Esophagus mucosa (tissue), 1 donor: ENCODE measurements at regions not wholly inside any gene's neighbourhood (a gene's known extent, or its start where the extent isn't known, plus 50 kb on each side); places are given as distances from the start of the nearest gene placed in this dataset.
"Not testable (repeated sequence)": the region's sequence is repeated elsewhere in the genome, so short reads cannot be mapped to it uniquely, and the experiment has no call there.

ENCODE experiments used
- ATAC-seq: fragments of 200-7000 bp; cut with Tn5 transposase; one replicate; pipeline ENCODE4 v1.9.1; 2020
- donor health status: DM: yes; HTN: yes; CAD: no.

DNA sequence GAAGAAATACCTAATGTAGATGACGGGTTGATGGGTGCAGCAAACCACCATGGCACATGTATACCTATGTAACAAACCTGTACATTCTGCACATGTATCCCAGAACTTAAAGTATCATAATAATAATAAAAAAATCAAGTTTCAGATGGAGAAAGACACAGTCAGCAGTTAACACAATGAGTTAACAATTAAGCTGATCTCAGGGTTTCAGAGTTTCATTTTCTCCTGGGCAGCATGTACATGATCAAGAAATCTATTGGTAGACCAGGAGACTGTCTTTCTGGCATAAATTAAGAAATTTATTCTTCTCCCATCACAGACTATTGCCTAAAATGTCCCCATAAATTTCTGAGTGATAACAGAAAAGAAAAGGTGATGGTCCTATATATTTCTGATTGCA, 155.3 kb downstream of the RAD51AP2 start:
- no peak for ATAC-seq

DNA sequence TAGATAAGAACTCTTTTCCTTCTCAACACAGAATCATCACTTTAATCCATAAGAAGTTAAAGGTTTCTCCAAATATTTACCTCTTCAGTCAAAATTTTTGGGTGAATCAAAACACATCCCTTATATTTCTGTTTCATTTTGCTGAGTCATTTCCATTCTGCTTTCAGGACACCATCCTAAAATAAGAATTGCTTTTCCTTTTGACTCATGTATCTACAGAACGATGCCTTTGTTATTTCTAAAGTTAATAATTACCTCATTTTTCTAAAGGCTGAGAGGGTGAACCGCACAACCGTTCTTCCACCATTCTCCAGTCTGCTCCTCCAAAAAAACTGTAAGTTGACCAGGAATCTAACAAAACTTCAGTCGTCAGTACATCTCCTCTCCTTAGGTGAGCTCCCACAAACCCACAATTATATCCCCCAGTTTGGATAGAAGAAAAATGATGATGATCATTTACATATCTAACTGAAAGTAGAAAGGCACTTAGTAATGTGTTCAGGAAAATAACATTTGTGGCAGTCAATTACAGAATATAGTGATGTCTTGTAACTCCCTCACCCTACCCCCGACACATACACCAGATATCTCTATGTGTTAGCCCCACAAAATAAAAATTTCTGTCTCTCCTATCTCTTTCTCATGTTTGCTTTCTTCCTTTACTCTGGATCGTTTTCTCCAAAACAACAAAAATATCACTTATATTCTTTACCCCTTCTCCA, 162.5 kb downstream of the RAD51AP2 start:
- no peak for ATAC-seq

DNA sequence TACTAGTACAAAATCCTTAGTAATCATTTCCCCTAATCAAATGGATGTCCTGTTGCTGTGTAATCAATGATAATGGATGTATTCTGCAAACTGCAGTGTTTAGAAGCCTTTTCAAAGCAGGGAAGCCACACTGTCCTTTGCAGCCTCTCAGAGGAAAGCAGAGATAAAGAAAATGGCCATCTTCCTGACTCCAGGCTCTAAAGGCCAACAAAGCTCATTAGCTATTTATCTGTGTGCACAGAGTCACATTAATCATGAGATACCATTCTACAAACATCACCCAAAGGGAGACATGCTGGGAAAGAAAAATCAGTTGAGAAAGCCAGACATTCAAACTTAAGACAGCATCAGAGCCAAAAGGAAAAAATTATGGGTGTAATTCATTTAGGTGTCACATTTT, 165.0 kb downstream of the RAD51AP2 start:
- ATAC-seq: no peak

DNA sequence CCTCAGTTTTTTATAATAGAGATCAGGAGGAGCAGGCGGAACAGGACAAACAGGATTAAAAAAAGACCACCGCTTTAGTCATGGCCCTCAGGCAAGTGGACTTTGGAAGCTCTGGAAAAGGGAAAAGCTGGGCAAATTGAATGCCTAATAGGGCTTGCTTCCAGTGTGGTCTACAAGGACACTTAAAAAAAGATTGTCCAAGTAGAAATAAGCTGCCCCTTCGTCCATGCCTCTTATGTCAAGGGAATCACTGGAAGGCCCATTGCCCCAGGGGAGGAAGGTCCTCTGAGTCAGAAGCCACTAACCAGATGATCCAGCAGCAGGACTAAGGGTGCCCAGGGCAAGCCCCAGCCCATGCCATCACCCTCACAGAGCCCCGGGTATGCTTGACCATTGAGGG, 175.5 kb downstream of the RAD51AP2 start:
- ATAC-seq: not testable (repeated sequence)

DNA sequence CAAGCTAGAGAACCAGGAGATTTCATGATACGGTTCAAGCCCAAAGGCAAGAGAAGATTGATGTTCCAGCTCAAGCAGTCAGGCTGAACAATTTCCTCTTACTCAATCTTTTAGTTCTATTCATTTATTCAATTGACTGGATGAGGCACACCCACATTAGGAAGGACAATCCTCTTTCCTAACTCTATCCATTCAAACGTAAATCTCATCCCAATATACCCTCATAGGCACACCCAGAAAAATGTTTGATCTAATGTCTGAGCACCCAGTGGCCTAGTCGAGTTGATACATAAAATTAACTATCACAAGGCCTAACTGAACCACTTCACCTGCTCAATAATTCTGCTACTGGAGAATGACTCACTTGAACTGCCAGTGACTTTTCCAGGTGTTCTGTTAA, 180.7 kb downstream of the RAD51AP2 start:
- peak; percentile 97 for ATAC-seq

DNA sequence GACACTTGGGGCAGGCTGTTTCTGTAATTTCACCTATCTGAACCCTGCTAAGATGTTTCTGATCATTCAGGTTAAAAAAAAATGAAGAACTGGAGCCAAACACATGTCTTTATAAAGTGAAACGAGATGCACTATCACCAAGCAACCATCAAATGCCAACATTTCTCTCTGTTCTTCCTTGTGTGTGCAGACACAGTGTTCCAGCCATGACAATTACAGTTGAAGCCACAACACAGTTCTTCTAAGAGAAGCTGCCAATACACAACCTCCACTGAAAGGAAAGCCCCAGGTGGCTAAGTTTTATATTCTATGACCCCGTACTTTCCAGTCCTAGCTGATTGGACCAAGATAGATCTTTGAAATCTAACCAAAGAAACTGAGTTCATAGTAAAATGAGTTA, 181.8 kb downstream of the RAD51AP2 start:
- ATAC-seq: no peak

DNA sequence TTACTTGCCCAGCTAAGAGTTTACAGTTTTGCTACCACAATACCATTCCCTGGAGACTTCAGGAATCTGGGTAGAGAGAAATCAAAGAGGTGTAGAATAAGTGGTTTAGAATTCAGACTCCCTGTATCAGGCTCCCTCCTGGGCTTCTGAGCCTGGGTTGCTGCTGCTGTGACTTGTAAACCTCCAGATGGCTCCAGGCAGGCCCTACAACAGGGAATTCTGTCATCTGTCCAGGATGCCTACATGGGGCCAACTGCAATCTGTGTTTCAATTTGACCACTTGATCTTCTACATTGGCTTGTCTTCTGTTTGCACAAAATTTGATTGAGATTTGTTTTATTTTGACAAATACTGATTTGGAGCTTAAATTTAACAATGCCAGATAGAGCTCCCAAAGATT, 183.9 kb downstream of the RAD51AP2 start:
- ATAC-seq: no peak

DNA sequence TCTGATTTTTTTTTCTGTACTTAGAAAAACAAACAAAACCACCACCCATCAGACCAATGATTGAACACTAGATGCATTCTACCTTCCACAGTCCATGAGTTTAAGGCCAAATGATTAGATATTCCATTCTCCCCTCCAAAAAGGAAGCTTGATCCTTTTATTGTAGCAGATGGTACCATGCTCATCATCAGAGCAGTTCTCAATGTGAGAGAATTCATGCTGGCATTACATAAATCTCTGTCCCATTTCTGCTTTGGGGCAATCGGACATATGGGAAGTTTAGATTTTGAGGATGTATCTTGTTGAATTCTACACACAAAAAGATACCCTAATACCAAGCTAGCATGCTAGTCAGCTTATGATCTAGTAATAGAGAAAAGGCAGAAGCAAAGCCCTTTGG, 186.6 kb downstream of the RAD51AP2 start:
- no peak for ATAC-seq

DNA sequence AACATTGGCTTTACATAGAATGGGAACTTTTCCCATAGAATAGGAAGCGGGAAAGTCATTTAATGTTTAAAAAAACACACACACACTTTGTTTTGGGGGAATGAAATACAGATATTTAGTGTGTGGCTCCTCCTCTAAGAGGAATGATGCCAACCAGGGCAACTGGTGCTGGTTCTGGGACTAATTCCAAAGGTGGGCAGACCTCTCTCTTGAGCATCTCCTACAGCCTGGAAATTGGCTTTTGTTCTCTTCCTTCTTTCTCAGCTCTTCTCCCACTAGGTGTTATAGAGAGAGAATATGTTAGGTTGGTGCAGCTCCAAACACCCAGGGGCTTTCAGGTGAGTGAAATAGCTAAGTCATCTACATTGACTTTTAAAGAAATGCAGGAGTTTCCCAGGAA, 190.1 kb downstream of the RAD51AP2 start:
- no peak for ATAC-seq

DNA sequence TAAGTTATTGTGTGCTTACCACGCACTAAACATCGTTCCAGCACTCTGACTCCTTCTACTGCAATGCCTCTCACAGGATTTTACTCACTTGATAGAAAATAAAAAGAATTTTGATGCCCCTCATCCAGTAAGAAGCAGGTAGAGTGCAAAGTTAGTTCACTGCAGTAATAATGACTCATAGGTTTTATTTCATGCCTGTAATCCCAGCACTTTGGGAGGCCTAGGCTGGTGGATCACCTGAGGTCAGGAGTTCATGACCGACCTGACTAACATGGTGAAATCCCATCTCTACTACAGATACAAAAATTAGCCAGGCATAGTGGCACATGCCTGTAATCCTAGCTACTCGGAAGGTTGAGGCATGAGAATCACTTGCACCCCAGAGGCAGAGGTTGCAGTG, 190.6 kb downstream of the RAD51AP2 start:
- peak; percentile 88 for ATAC-seq

DNA sequence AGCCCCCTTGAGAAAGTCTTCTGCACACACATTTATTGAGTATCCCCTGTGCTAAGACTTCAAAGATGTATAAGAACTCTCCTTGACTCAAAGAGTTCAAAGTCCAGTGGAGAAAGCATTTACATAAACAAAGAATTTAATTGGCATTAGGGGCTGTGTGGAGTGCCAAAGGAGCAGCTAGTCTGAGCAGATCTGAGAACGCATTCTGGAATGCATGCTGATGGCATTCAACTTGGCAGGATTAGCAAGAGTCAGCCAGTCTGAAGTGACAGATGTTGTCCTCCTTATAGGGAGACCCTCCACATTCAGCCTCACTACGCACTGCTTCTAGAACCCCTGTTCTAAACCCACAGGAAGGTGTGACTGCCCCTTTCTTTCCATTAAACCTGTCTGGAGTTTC, 191.5 kb downstream of the RAD51AP2 start:
- ATAC-seq: no peak

DNA sequence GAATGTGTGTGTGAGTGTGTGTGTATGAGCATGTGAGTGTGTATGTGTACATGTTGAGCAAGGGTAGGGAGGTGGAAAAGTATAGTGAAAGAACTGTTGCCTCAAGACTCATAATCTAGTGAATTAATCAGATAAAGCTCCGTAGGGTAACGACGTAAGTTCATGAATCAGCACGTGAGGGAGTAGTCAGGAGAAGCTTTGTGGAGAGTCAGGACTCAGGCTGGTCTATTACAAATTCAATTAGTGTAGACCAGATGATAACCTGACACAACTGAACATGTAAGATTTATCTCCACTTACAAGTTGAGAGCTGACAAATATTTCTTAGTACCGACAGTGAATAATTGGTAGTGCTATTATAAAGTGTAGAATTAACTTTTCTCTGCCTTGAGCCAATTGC, 194.5 kb downstream of the RAD51AP2 start:
- ATAC-seq: no peak

DNA sequence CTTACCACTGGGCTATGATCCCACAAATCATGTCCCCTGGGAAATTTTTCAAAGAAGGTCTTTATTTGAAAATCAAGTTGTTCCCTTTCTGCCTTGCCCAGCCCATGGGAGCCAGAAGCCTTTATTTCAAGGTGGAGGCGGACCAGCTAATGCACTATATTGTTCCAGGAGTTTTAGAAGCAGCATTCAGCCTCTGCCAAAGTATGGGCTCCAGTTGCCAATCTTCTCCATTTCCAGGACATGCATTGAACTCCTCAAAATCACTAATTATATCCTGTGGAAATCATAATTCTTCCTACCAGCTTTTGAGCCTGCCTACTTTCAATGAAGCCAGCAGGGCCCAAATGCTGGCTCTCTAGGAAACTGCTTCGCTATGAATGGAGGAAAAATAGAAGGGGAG, 195.8 kb downstream of the RAD51AP2 start:
- no peak for ATAC-seq

DNA sequence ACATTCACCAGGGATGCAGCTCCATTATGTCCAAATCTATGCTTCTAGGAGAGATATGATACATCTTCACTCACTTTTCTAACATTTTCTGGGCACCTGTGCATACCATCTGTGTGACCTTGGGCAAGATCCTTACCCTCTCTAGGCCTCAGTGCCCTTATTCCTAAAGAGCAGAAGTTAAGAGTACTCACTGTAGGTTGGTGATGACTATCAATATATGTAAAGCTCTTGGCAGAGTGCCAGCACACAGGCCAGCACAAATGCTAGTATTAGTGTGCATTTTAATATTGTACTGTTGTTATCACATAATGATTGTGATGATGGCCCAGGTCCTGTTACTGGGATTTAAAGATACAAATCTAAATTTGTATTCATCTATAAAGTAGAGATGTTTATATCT, 199.2 kb downstream of the RAD51AP2 start:
- no peak for ATAC-seq

DNA sequence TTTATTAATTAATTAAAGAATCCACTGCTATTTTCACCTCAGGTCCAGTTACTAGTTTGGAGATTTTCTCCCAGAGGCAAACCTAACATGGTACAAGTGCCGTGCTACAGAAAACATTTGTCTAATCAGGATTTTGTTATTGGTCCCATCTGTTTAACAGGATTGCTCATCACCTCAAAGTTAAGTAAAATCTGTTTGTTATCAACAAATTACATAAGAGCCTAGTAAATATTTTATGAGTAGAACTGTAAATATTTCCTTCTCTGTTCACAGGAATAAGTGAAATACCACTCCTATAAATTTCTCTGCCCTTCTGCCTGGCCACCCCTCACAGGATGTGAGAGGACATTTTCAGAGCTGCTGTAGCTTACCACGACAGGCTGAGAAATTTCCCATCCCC, 200.2 kb downstream of the RAD51AP2 start:
- ATAC-seq: no peak

DNA sequence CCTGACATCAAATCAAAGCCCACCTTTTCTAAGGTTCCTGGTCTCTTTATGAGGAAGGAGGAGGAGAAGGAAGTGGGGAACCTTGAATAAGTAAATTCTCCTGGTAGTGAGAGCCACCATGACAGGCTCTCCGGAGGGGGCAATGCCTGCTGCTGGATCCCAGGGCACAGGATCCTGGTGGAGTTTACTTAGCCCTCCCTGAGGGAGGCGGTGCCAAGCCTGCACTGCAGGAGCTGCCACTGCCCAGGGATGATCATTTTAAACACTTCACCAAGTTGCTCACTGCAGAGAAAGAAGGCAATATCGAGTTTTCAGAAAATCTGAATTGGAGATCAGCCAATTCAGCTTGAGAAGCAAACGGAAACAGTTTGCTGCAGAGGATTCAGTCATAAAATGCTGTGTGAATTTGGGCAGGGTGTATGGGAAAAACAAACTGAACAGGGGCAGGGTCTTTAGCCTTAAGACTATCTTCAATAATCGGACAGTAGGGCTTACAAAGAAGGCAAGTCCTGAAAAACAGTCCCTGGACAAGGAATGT, 200.7 kb downstream of the RAD51AP2 start:
- ATAC-seq: no peak

DNA sequence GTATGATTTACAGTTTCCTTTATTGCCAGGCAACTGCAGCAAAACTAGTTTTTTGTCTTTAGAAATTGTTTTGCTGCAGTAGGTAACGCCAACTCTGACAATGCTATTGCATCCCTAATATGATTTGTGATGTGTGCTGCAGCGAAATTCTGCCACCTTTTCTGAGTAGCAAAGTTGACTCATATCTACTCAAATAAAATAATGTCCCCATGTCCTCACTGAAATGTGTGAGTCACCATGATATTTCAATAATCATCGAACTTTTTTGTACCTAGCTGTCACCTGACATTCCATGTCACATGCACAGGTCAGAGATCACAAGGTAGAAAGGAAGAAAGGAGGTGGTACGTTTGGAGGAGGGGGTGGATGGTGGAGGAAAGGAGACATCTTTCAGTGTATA, 205.0 kb downstream of the RAD51AP2 start:
- ATAC-seq: no peak

DNA sequence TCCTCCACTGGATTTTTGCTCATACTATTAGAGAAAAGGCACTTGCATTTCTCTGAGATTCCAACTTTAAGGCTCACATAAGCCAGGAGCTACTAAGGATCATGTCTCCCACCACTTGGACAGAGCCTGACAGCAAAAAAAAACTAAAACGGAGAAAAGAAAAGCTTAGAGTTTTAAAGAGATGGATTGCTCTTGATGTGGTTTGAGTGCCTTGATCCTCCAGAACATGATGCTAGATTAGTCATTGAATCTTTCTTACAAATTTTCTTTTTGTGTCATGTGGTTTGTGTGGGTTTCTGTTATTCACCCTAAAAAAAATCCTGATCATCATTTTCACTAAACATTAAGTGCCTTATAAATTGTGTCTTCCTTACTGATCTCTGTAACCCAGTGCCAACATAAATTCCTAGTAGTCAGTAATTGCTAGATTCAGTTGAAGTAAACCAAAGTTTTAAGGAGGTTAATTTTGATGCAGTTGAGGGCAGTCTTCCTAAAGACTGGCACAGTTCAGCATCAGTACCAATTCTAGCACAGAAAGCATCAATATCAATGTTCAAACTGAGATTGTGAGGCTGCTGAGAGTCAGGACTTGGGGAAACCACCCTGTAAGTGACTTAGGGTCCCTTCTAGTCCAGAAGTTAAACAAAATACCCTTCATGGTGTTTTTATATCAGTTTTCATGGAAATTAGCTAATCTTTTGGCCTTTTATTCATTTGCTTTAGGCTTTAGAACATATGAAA, 206.3 kb downstream of the RAD51AP2 start:
- no peak for ATAC-seq

DNA sequence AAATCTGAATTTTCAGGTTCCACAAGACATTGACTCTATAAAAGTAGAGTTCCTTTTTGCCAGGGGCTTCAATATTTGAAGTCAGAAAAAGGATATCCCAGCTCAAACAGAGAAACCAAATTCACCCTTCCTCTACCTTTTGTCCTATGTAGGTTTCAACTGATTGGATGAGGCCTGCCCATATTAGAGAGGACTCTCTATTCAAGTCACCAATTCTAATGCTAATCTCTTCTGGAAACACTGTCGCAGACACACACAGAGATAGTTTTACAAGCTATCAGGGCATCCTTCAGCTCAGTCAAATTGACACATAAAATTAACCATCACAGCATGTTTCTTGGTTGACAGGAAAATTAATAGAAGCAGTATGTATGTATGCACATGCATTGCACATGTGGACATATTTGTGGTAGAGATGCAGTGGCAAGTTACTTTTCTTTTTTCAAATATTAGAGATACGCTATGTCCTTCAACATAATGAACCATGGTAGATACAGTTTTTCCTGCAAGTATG, 207.1 kb downstream of the RAD51AP2 start:
- ATAC-seq: no peak

DNA sequence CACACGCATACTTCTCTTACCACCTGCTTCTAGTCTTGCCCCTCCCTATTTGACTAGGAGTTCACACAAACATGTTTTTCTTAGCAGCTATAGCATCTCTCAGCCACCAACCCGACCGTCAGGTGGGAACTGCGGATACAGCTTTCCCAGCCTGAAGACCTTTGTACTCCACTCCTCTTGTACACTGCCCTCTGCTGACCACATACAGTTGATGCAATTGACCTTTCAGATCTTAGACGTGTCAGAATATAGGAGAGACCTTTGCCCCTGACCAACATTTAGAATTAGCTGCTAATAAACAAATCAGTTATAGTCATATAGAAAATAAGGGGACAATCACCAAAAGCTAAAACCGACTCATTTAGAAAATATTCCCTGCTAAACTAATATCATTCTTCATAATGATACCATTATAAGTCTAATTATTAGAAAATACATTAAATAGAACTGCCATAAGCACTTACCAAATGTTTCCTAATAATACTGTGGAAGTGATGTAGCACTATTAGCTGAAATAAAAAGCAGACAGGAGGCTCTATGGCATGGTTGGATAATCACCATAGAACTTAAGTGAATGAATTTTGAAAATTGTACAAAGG, 208.4 kb downstream of the RAD51AP2 start:
- ATAC-seq: peak; percentile 75

DNA sequence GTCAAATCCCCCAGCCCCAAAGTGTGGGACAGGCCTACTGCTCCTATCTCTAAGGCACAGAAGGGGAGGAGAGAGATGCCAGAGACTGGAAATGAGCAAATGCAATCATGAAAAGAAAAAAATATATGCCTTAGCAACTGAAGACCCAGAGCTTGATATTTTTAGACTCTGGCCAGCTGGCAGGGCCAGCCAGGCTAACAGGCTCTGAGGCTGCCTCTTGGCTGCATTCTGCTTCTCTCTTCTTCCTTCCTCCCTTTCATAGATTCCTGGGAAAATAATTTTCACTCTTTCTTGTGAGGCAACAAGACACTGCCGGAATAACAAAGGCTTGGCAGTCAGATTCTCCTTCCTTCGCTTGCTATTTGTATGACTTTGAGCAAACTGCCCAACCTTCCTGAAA, 209.1 kb downstream of the RAD51AP2 start:
- no peak for ATAC-seq

DNA sequence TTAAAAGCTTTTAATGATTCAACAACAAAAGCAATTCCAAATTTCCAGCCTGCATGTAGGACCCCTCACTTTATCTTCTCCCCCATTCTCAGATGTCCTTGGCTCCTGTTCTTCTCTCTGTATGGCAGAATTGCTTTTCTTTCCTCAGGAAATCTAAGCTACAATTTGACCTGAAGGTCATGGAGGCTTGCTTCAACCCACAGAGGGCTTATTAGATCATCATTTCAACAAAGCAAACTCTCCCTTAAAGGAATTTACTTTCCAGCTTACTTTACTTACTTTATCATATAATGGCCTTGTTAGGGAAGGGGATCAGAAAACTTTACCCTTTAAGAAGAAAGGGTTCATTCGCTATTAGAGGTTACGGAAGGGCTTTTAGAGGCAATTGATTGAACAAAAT, 211.5 kb downstream of the RAD51AP2 start:
- no peak for ATAC-seq

DNA sequence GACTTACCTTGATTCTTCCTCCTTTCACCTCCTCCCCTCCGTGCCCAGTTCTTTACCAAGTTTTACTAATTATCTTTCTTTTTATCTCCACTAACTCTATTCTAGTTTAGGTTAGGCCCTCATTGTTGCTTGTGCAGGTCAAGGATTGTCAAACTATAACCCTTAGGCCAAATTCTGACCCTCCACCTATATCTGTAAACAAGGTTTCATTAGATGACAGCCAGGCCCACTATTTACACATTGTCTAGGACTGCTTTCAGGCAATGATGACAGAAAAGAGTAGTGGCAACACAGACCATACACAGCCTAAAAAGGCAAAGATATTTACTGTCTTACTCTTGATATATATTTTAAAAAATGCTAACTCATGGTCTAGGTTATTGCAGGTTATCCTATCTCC, 212.0 kb downstream of the RAD51AP2 start:
- no peak for ATAC-seq

DNA sequence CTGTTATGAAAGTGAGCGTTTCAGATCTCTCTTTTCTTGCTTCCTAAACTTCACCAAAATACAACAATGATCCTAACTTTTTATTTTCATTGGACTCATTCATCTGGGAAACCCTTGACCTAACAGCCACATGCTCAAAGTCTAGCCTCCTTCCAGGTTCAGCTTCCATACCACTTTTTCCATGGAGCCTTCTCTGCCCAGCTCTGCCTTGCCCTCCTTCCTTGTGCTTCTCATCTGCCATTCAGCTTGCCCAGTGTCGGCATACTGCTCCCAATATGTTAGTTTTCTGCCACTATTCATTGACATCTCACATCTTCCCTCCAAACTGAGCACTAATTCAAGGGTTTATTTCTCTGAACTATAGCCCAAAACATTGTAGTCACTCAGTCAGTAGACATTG, 214.7 kb downstream of the RAD51AP2 start:
- ATAC-seq: no peak
